Vagina (tissue), 2 donors: ENCODE measurements at regions not wholly inside any gene's neighbourhood (a gene's known extent, or its start where the extent isn't known, plus 50 kb on each side); places are given as distances from the start of the nearest gene placed in this dataset.

Source experiments
- CTCF ChIP-seq, 3 experiments: fragments of 450-650 bp in 2 of 3; fragments of 200-600 bp in 1 of 3; sonication (generic) in 1 of 3; IDR thresholded peaks; one replicate each; pipeline ENCODE4 v1.5.1; 2017 to 2019; ENCODE audit warnings: antibody characterized with exemption in 3 of 3, mild to moderate bottlenecking in 2 of 3, moderate library complexity in 2 of 3
- POLR2A ChIP-seq, 2 donors: fragments of 450-650 bp; IDR thresholded peaks; one replicate each; pipeline ENCODE4 v1.6.1; 2017; ENCODE audit warnings: antibody characterized with exemption in 2 of 2, mild to moderate bottlenecking in 2 of 2, moderate library complexity in 2 of 2

- TF ChIP-seq POLR2A (IDR thresholded peaks at IDR 0.05) (no peak), CTCF (IDR thresholded peaks at IDR 0.05) (no peak)
Measured at GRCh38 chr4:166311169-166311568, 438.1 kb downstream of the TLL1 start.
